Thyroid gland (tissue), 4 donors: ENCODE measurements at regions not wholly inside any gene's neighbourhood (a gene's known extent, or its start where the extent isn't known, plus 50 kb on each side); places are given as distances from the start of the nearest gene placed in this dataset.

Experiments
- CTCF ChIP-seq, 6 experiments: fragments of 200-600 bp in 3 of 6; fragments of 450-650 bp in 3 of 6; sonication (generic) in 3 of 6; IDR thresholded peaks; one replicate each; pipeline ENCODE4 v1.5.1; 2016 to 2019; ENCODE audit warnings: antibody characterized with exemption in 6 of 6, mild to moderate bottlenecking in 2 of 6, inconsistent platforms in 1 of 6, moderate library complexity in 1 of 6
- POLR2A ChIP-seq, 2 donors: fragments of 450-650 bp; IDR thresholded peaks; one replicate each; pipeline ENCODE4 v1.6.1; 2017; ENCODE audit warnings: antibody characterized with exemption in 2 of 2, mild to moderate bottlenecking in 2 of 2, moderate library complexity in 1 of 2

- no peak for TF ChIP-seq CTCF (IDR thresholded peaks at IDR 0.05)
- no peak for TF ChIP-seq POLR2A (IDR thresholded peaks at IDR 0.05)
Measured at GRCh38 chr12:58563621-58564020, 356.7 kb downstream of the LRIG3 start.
